Neural cell (in vitro differentiated cells): ENCODE measurements at regions not wholly inside any gene's neighbourhood (a gene's known extent, or its start where the extent isn't known, plus 50 kb on each side); places are given as distances from the start of the nearest gene placed in this dataset.

Source experiments
- CTCF ChIP-seq: fragments of 450-650 bp; IDR thresholded peaks from 2 replicates; pipeline ENCODE4 v1.5.1; 2014; ENCODE audit warnings: antibody characterized with exemption, mild to moderate bottlenecking, moderate library complexity; ENCODE audit not compliant: poor library complexity, severe bottlenecking
- EP300 ChIP-seq: fragments of 450-650 bp; conservative IDR thresholded peaks from 2 replicates; pipeline ENCODE4 v1.6.1; 2014; ENCODE audit warnings: antibody characterized with exemption, mild to moderate bottlenecking, moderate library complexity; ENCODE audit not compliant: poor library complexity, severe bottlenecking
- EZH2 ChIP-seq: fragments of 200-600, 300-800 bp; shearing (Covaris generic), sonication (generic); IDR thresholded peaks from 2 replicates; pipeline ENCODE4 v1.6.1; 2014; ENCODE audit warnings: antibody characterized with exemption, low read length, borderline replicate concordance, mild to moderate bottlenecking; ENCODE audit not compliant: insufficient read depth, poor library complexity, severe bottlenecking
- POLR2AphosphoS5 ChIP-seq: IDR thresholded peaks from 2 replicates; pipeline ENCODE4 v1.6.1; 2012
- RAD21 ChIP-seq: fragments of 450-650 bp; conservative IDR thresholded peaks from 2 replicates; pipeline ENCODE4 v1.6.1; 2014; ENCODE audit warnings: antibody characterized with exemption, mild to moderate bottlenecking, moderate library complexity
- TAF1 ChIP-seq: IDR thresholded peaks from 2 replicates; pipeline ENCODE4 v1.6.1; 2012; ENCODE audit warnings: low read depth

- TF ChIP-seq CTCF (no peak), EP300 (no peak), POLR2AphosphoS5 (no peak), EZH2 (no peak), TAF1 (no peak), RAD21 (no peak)
Measured at GRCh38 chr17:33527290-33527689, 234.2 kb upstream of the ASIC2 start.
